H1 (cell line): ENCODE measurements at regions not wholly inside any gene's neighbourhood (a gene's known extent, or its start where the extent isn't known, plus 50 kb on each side); places are given as distances from the start of the nearest gene placed in this dataset.

Source experiments
- CBX5 ChIP-seq: fragments of 300-800, 300-1000 bp; sonication (generic); IDR thresholded peaks from 2 replicates; pipeline ENCODE4 v1.7.1; 2016; ENCODE audit warnings: antibody characterized with exemption, low read length, low read depth
- CHD2 ChIP-seq: IDR thresholded peaks from 2 replicates; pipeline ENCODE4 v1.6.1; 2012; ENCODE audit warnings: low read length, improper control_type of control experiment
- CTCF ChIP-seq, 3 experiments: IDR thresholded peaks; 1 replicate in 2 of 3; 2 replicates in 1 of 3; pipeline versions ENCODE4 v1.5.1 to v1.6.1; 2011; ENCODE audit warnings: low read length in 3 of 3, mild to moderate bottlenecking in 3 of 3, inconsistent platforms in 2 of 3, low read depth in 1 of 3, moderate library complexity in 1 of 3; ENCODE audit not compliant: insufficient read depth in 1 of 3; ENCODE audit errors: control extremely low read depth in 1 of 3
- EP300 ChIP-seq, 2 experiments: IDR thresholded peaks; 1 replicate in 1 of 2; 2 replicates in 1 of 2; pipeline ENCODE4 v1.6.1; 2011 to 2012; ENCODE audit warnings: low read depth in 2 of 2, low read length in 2 of 2, mild to moderate bottlenecking in 2 of 2, borderline replicate concordance in 1 of 2, inconsistent platforms in 1 of 2, moderate library complexity in 1 of 2
- JUN ChIP-seq: IDR thresholded peaks from 2 replicates; pipeline ENCODE4 v1.6.1; 2011; ENCODE audit warnings: low read depth, mild to moderate bottlenecking, improper control_type of control experiment, low read length
- POLR2A ChIP-seq, 2 experiments: IDR thresholded peaks; 1 replicate in 1 of 2; 2 replicates in 1 of 2; pipeline ENCODE4 v1.6.1; 2011; ENCODE audit warnings: low read depth in 2 of 2, low read length in 2 of 2, mild to moderate bottlenecking in 2 of 2; ENCODE audit errors: control extremely low read depth in 1 of 2
- POLR2AphosphoS5 ChIP-seq: IDR thresholded peaks from 2 replicates; pipeline ENCODE4 v1.6.1; 2011; ENCODE audit warnings: low read depth, low read length
- SP2 ChIP-seq: IDR thresholded peaks from 2 replicates; pipeline ENCODE4 v1.6.1; 2012; ENCODE audit warnings: mild to moderate bottlenecking, low read length, inconsistent platforms
- SUZ12 ChIP-seq: fragments of 200-600 bp; sonication (generic); IDR thresholded peaks from 2 replicates; pipeline ENCODE4 v1.6.1; 2012; ENCODE audit warnings: mild to moderate bottlenecking, inconsistent platforms, low read length, moderate library complexity, mixed read lengths
- TCF12 ChIP-seq: IDR thresholded peaks from 2 replicates; pipeline ENCODE4 v1.6.1; 2011; ENCODE audit warnings: low read depth, mild to moderate bottlenecking, low read length

GRCh38 chr6:73932866-73933265, 236.9 kb downstream of the CD109 start:
- no peak for TF ChIP-seq SUZ12
- TF ChIP-seq CBX5, result no peak
- no peak for TF ChIP-seq EP300 (IDR thresholded peaks at IDR 0.05; ENCODE audit: borderline replicate concordance in 1 of 2, low read depth in 2 of 2, low read length in 2 of 2)
- TF ChIP-seq POLR2AphosphoS5, result no peak
- TF ChIP-seq SP2, result no peak
- no peak for TF ChIP-seq JUN
- TF ChIP-seq CTCF (IDR thresholded peaks at IDR 0.05; ENCODE audit: control extremely low read depth in 1 of 3, insufficient read depth in 1 of 3, low read depth in 1 of 3, low read length in 3 of 3), result no peak
- no peak for TF ChIP-seq TCF12
- no peak for TF ChIP-seq POLR2A (IDR thresholded peaks at IDR 0.05; ENCODE audit: control extremely low read depth in 1 of 2, low read depth in 2 of 2, low read length in 2 of 2)
- TF ChIP-seq CHD2, result no peak
